IMR-90 (cell line): ENCODE measurements at regions not wholly inside any gene's neighbourhood (a gene's known extent, or its start where the extent isn't known, plus 50 kb on each side); places are given as distances from the start of the nearest gene placed in this dataset.

Experiments used
- ATAC-seq: fragments of 200-7000 bp; cut with Tn5 transposase; 2 replicates; pipeline ENCODE4 v1.9.1; 2020; ENCODE audit warnings: low read depth, mild to moderate bottlenecking, moderate library complexity
- BruUV-seq: library from RNA; stranded (reverse); fragments of 400-500 nt; replicated peaks from 2 replicates; lab custom pipeline; 2021; lab: Mats Ljungman, UMichigan
- CTCF ChIA-PET: fragments of 300-600 bp; formaldehyde crosslinking; extraction: SDS; loops from one replicate; lab custom pipeline; 2021; ENCODE audit warnings: antibody characterized with exemption; lab: Yijun Ruan, JAX
- POLR2A ChIA-PET: fragments of 300-600 bp; sonication (Branson Sonifier 250); formaldehyde crosslinking; loops from one replicate; lab custom pipeline; 2022; ENCODE audit warnings: antibody characterized with exemption; ENCODE audit not compliant: unreplicated experiment; lab: Charles Lee
- DNase-seq: peaks from one replicate; pipeline ENCODE4 v3.0.0; 2013
- H2AFZ ChIP-seq: replicated peaks from 2 replicates; pipeline ENCODE3; 2013; ENCODE audit warnings: low read length, mild to moderate bottlenecking; ENCODE audit not compliant: poor library complexity
- H2AK5ac ChIP-seq: 2 replicates; pipeline ENCODE4 v1.6.1; 2013; ENCODE audit warnings: low read depth, low read length, inconsistent platforms
- H2AK9ac ChIP-seq: replicated peaks from 2 replicates; pipeline ENCODE3; 2013; ENCODE audit warnings: mild to moderate bottlenecking, low read depth, low read length, moderate library complexity; ENCODE audit not compliant: poor library complexity
- H2BK120ac ChIP-seq: 2 replicates; pipeline ENCODE4 v1.6.1; 2013; ENCODE audit warnings: low read depth, low read length, inconsistent platforms
- H2BK15ac ChIP-seq: 3 replicates; pipeline ENCODE4 v1.6.1; 2013; ENCODE audit warnings: low read depth, low read length, inconsistent platforms
- H2BK20ac ChIP-seq: 2 replicates; pipeline ENCODE4 v1.6.1; 2013; ENCODE audit warnings: low read depth, mild to moderate bottlenecking, inconsistent platforms, low read length, moderate library complexity
- H2BK5ac ChIP-seq: 2 replicates; pipeline ENCODE4 v1.6.1; 2013; ENCODE audit warnings: mild to moderate bottlenecking, low read depth, low read length, inconsistent platforms; ENCODE audit not compliant: poor library complexity, severe bottlenecking
- H3K14ac ChIP-seq: replicated peaks from 2 replicates; pipeline ENCODE4 v1.6.1; 2013; ENCODE audit warnings: low read depth, low read length, inconsistent platforms
- H3K18ac ChIP-seq: 2 replicates; pipeline ENCODE4 v1.6.1; 2013; ENCODE audit warnings: low read depth, low read length, control low read depth
- H3K23ac ChIP-seq: 2 replicates; pipeline ENCODE4 v1.6.1; 2013; ENCODE audit warnings: low read depth, low read length, inconsistent platforms
- H3K27ac ChIP-seq: 2 replicates; pipeline ENCODE4 v1.5.1; 2013; ENCODE audit warnings: mild to moderate bottlenecking, control low read depth, low read length; ENCODE audit not compliant: insufficient read depth
- H3K27me3 ChIP-seq: 2 replicates; pipeline ENCODE4 v1.6.1; 2013; ENCODE audit warnings: low read length; ENCODE audit not compliant: control insufficient read depth, insufficient read depth
- H3K36me3 ChIP-seq: 2 replicates; pipeline ENCODE4 v1.6.1; 2013; ENCODE audit warnings: low read length, mixed read lengths; ENCODE audit not compliant: control insufficient read depth, insufficient read depth
- H3K4ac ChIP-seq: 2 replicates; pipeline ENCODE4 v1.6.1; 2013; ENCODE audit warnings: low read depth, low read length, inconsistent platforms
- H3K4me1 ChIP-seq: 2 replicates; pipeline ENCODE4 v1.6.1; 2013; ENCODE audit warnings: low read length, mixed read lengths; ENCODE audit not compliant: control insufficient read depth, insufficient read depth
- H3K4me2 ChIP-seq: 2 replicates; pipeline ENCODE4 v1.6.1; 2013; ENCODE audit warnings: low read depth, mild to moderate bottlenecking, control low read depth, low read length, moderate library complexity
- H3K4me3 ChIP-seq: 2 replicates; pipeline ENCODE4 v1.5.1; 2013; ENCODE audit warnings: low read depth, mild to moderate bottlenecking, control low read depth, low read length, moderate library complexity; ENCODE audit not compliant: insufficient read depth
- H3K56ac ChIP-seq: 2 replicates; pipeline ENCODE4 v1.6.1; 2013; ENCODE audit warnings: low read length, inconsistent platforms; ENCODE audit not compliant: insufficient read depth; ENCODE audit errors: extremely low read depth
- H3K79me1 ChIP-seq, 2 experiments: 2 replicates each; pipeline ENCODE4 v1.6.1; 2013; ENCODE audit warnings: low read length in 2 of 2, inconsistent platforms in 1 of 2, low read depth in 1 of 2
- H3K9ac ChIP-seq: 2 replicates; pipeline ENCODE4 v1.6.1; 2013; ENCODE audit warnings: low read depth, low read length, control low read depth
- H3K9me1 ChIP-seq: 2 replicates; pipeline ENCODE4 v1.6.1; 2013; ENCODE audit warnings: low read length, inconsistent platforms; ENCODE audit not compliant: insufficient read depth
- H3K9me3 ChIP-seq: 2 replicates; pipeline ENCODE4 v1.6.1; 2013; ENCODE audit warnings: low read length; ENCODE audit not compliant: control insufficient read depth, insufficient read depth
- H4K20me1 ChIP-seq: 2 replicates; pipeline ENCODE4 v1.6.1; 2013; ENCODE audit warnings: low read length, inconsistent platforms; ENCODE audit not compliant: insufficient read depth
- H4K5ac ChIP-seq: 2 replicates; pipeline ENCODE4 v1.6.1; 2013; ENCODE audit warnings: mild to moderate bottlenecking, low read depth, low read length, control low read depth
- H4K8ac ChIP-seq, 2 experiments: 2 replicates each; pipeline ENCODE4 v1.6.1; 2013; ENCODE audit warnings: low read depth in 2 of 2, low read length in 2 of 2, control low read depth in 1 of 2, inconsistent platforms in 1 of 2
- H4K91ac ChIP-seq: 2 replicates; pipeline ENCODE4 v1.6.1; 2013; ENCODE audit warnings: low read depth, low read length, inconsistent platforms; ENCODE audit not compliant: insufficient read depth
- BHLHE40 ChIP-seq: fragments of 150-350 bp; IDR thresholded peaks from 2 replicates; pipeline ENCODE4 v1.6.1; 2016; ENCODE audit warnings: mild to moderate bottlenecking, low read depth, low read length
- CEBPB ChIP-seq: IDR thresholded peaks from 2 replicates; pipeline ENCODE4 v1.6.1; 2012; ENCODE audit warnings: low read depth, low read length, improper control_type of control experiment
- CHD1 ChIP-seq: IDR thresholded peaks from 2 replicates; pipeline ENCODE4 v1.6.1; 2012; ENCODE audit warnings: low read depth, low read length, improper control_type of control experiment
- CTCF ChIP-seq: conservative IDR thresholded peaks from 2 replicates; pipeline ENCODE4 v1.5.1; 2012; ENCODE audit warnings: mild to moderate bottlenecking, low read depth, low read length, improper control_type of control experiment
- ELK1 ChIP-seq: fragments of 150-350 bp; IDR thresholded peaks from 2 replicates; pipeline ENCODE4 v1.6.1; 2016; ENCODE audit warnings: low read depth, mild to moderate bottlenecking, low read length, moderate library complexity, borderline replicate concordance
- FOS ChIP-seq: fragments of 150-350 bp; IDR thresholded peaks from 2 replicates; pipeline ENCODE4 v1.6.1; 2016; ENCODE audit warnings: low read depth, low read length
- MAFK ChIP-seq: IDR thresholded peaks from 2 replicates; pipeline ENCODE4 v1.6.1; 2012; ENCODE audit warnings: low read depth, low read length, improper control_type of control experiment
- MAZ ChIP-seq: IDR thresholded peaks from 2 replicates; pipeline ENCODE4 v1.6.1; 2012; ENCODE audit warnings: low read depth, mild to moderate bottlenecking, low read length, improper control_type of control experiment, moderate library complexity, borderline replicate concordance
- MXI1 ChIP-seq: IDR thresholded peaks from 2 replicates; pipeline ENCODE4 v1.6.1; 2012; ENCODE audit warnings: low read depth, mild to moderate bottlenecking, low read length, moderate library complexity, borderline replicate concordance
- NFE2L2 ChIP-seq: fragments of 150-350 bp; IDR thresholded peaks from 2 replicates; pipeline ENCODE4 v1.6.1; 2016; ENCODE audit warnings: low read depth, mild to moderate bottlenecking, low read length
- POLR2A ChIP-seq: IDR thresholded peaks from 2 replicates; pipeline ENCODE4 v1.6.1; 2012; ENCODE audit warnings: mild to moderate bottlenecking, low read depth, low read length
- RAD21 ChIP-seq: IDR thresholded peaks from 2 replicates; pipeline ENCODE4 v1.6.1; 2012; ENCODE audit warnings: low read length, improper control_type of control experiment
- RCOR1 ChIP-seq: IDR thresholded peaks from 2 replicates; pipeline ENCODE4 v1.6.1; 2012; ENCODE audit warnings: mild to moderate bottlenecking, low read length, improper control_type of control experiment; ENCODE audit not compliant: insufficient replicate concordance
- RFX5 ChIP-seq: IDR thresholded peaks from 2 replicates; pipeline ENCODE4 v1.8.0; 2012; ENCODE audit warnings: low read depth, mild to moderate bottlenecking, low read length, moderate library complexity
- SMC3 ChIP-seq: fragments of 150-350 bp; IDR thresholded peaks from 2 replicates; pipeline ENCODE4 v1.6.1; 2016; ENCODE audit warnings: low read depth, mild to moderate bottlenecking, antibody characterized with exemption, low read length, moderate library complexity
- USF2 ChIP-seq: fragments of 150-350 bp; IDR thresholded peaks from 2 replicates; pipeline ENCODE4 v1.6.1; 2017; ENCODE audit warnings: mild to moderate bottlenecking, antibody characterized with exemption, low read length, low read depth
- WGBS, 2 experiments: methylation state at CpG; one replicate each; pipeline versions ENCODE4 v1.1.5 to v1.1.7; 2013; ENCODE audit warnings: missing lambda C conversion rate in 2 of 2; ENCODE audit not compliant: insufficient read length in 1 of 2; ENCODE audit errors: extremely low coverage in 2 of 2; 5-methylcytosine and 5-hydroxymethylcytosine counted together
- dilution Hi-C: fragments of 300-500 bp; cut with HindIII; formaldehyde crosslinking; loops from one replicate; pipeline ENCODE4 v1.14.3; 2018; ENCODE audit warnings: low sequenced_read_pairs; ENCODE audit not compliant: unreplicated experiment
- in situ Hi-C: fragments of 300-500 bp; cut with MboI; formaldehyde crosslinking; loops from 3 replicates; pipeline ENCODE4 v1.14.3; 2019; ENCODE audit warnings: low sequenced_read_pairs, inconsistent platforms, mixed read lengths
- intact Hi-C: fragments of 100-400 bp; cut with micrococcal nuclease; formaldehyde crosslinking; loops from 2 replicates; pipeline ENCODE4 v1.10.0; 2022

DNA sequence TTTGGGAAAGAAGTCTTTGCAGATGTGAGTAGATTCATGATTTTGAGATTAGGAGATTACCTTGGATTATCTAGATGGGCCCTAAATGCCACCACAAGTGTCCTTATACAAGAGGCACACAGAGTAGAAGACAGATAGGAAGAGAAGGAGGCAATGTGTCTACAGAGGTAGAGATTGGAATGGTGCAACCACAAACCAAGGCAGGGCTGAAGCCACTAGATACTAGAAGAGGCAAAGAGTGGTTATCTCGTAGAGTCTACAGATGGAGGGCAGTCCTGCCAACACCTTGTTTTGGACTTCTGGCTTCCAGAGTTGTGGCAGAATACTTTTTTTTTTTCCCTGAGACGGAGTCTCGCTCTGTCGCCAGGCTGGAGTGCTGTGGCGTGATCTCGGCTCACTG is 138.3 kb upstream of the AKIRIN2 start:
- Histone ChIP-seq H4K8ac (no peak overlapping the region), H2BK5ac (no peak overlapping the region), H2BK15ac (no peak overlapping the region), H2AK9ac (no peak overlapping the region), H3K27me3 (no peaks in the 10 kb centered on the region; the same call in 1 of the 2 replicates), H3K4me2 (no peak overlapping the region), H4K20me1 (no peaks in the 10 kb centered on the region), H3K4me3 (no peak overlapping the region), H3K4me1 (no peaks in the 10 kb centered on the region), H3K18ac (no peak overlapping the region), H3K9me1 (no peaks in the 10 kb centered on the region), H2AK5ac (no peak overlapping the region), H3K27ac (no peak overlapping the region), H2AFZ (no peak overlapping the region), H2BK20ac (no peak overlapping the region), H4K91ac (no peak overlapping the region), H3K79me1 (no peaks in the 10 kb centered on the region), H2BK120ac (no peak overlapping the region), H3K9ac (no peak overlapping the region), H3K4ac (no peak overlapping the region), H4K5ac (no peak overlapping the region), H3K56ac (no peak overlapping the region), H3K23ac (no peak overlapping the region), H3K14ac (no peak overlapping the region), H3K36me3 (no peaks in the 10 kb centered on the region), H3K9me3 (no peaks in the 10 kb centered on the region)
- 86% methylated on average over 1 of the region's 6 CpGs; no CpG with 5 or more reads in 1 of the 2 experiments for WGBS, 2 experiments
- ATAC-seq (no peak), DNase-seq (no peak)
- intact Hi-C loops = no loop called here
- in situ Hi-C loops = no loop called here
- TF ChIP-seq MAFK (no peak), CHD1 (no peak), SMC3 (no peak), RAD21 (no peak), POLR2A (no peak), BHLHE40 (no peak), RFX5 (no peak), FOS (no peak), NFE2L2 (no peak), MAZ (no peak), USF2 (no peak), ELK1 (no peak), MXI1 (no peak), CTCF (no peak), CEBPB (no peak), RCOR1 (no peak)
- POLR2A ChIA-PET = no interaction called here
- dilution Hi-C loops = no loop called here
- CTCF ChIA-PET = interaction anchor here (2.7 kb wide), 1 partner anchor 8 kb away, joined by 9 read pairs; no protein-coding TSS in a partner anchor
- BruUV-seq = no TSS peak
